ENCODE measurements at regions not wholly inside any gene's neighbourhood (a gene's known extent, or its start where the extent isn't known, plus 50 kb on each side); places are given as distances from the start of the nearest gene placed in this dataset.

- dilution Hi-C loops (cut with MboI; ENCODE audit: extremely low pct_ligation_motif_present, low sequenced_read_pairs), result no loop called here
- Histone ChIP-seq H3K9ac (ENCODE audit: control insufficient read depth, extremely low read depth, insufficient read depth, low read length) (no peak overlapping the region), H3K36me3 (ENCODE audit: control insufficient read depth in 2 of 2, extremely low read depth in 1 of 2, insufficient read depth in 2 of 2, low read length in 2 of 2) (no peaks in the 10 kb centered on the region), H4K20me1 (ENCODE audit: control insufficient read depth, extremely low read depth, insufficient read depth, low read length) (no peaks in the 10 kb centered on the region), H3K9me1 (ENCODE audit: control insufficient read depth, extremely low read depth, insufficient read depth, low read length) (no peaks in the 10 kb centered on the region), H3K4me3 (ENCODE audit: control insufficient read depth in 2 of 3, extremely low read depth in 1 of 3, insufficient read depth in 2 of 3, low read depth in 1 of 3, low read length in 3 of 3) (no peak overlapping the region), H3K27ac (ENCODE audit: control insufficient read depth, insufficient read depth, low read length) (no peak overlapping the region), H3K4me2 (ENCODE audit: control insufficient read depth, extremely low read depth, insufficient read depth, low read depth, low read length) (no peak overlapping the region), H3K79me2 (ENCODE audit: control insufficient read depth, insufficient read depth, low read length) (no peaks in the 10 kb centered on the region), H3K4me1 (ENCODE audit: control insufficient read depth, extremely low read depth, insufficient read depth, low read length) (no peaks in the 10 kb centered on the region), H3K9me3 (ENCODE audit: control insufficient read depth, low read depth, low read length) (no peaks in the 10 kb centered on the region), H2AFZ (ENCODE audit: control insufficient read depth, low read length) (no peak overlapping the region), H3K27me3 (ENCODE audit: control insufficient read depth, extremely low read depth, insufficient read depth, low read length) (no peaks in the 10 kb centered on the region)
- DNase-seq (ENCODE audit: low read depth, low spot score), result no peak
- no peak for FAIRE-seq
- TF ChIP-seq EZH2 (IDR thresholded peaks at IDR 0.05; ENCODE audit: low read length), result no peak
- no peak for TF ChIP-seq CTCF (optimal IDR thresholded peaks at IDR 0.05 in 1 of 3, IDR thresholded peaks at IDR 0.05 in 1 of 3, conservative IDR thresholded peaks at IDR 0.05 in 1 of 3; ENCODE audit: extremely low read depth in 1 of 3, insufficient read depth in 2 of 3, low read length in 3 of 3)
These were observed 56.1 kb upstream of the ADGRE5 start for GRCh38 chr19:14325134-14325533.

GRCh38 chr19:14322889-14323463 is 58.3 kb upstream of the ADGRE5 start:
- Histone ChIP-seq H3K9me1 (ENCODE audit: control insufficient read depth, extremely low read depth, insufficient read depth, low read length) (no peaks in the 10 kb centered on the region), H3K27me3 (ENCODE audit: control insufficient read depth, extremely low read depth, insufficient read depth, low read length) (no peaks in the 10 kb centered on the region), H3K27ac (ENCODE audit: control insufficient read depth, insufficient read depth, low read length) (no peak overlapping the region), H3K4me1 (ENCODE audit: control insufficient read depth, extremely low read depth, insufficient read depth, low read length) (no peaks in the 10 kb centered on the region), H3K79me2 (ENCODE audit: control insufficient read depth, insufficient read depth, low read length) (no peaks in the 10 kb centered on the region), H4K20me1 (ENCODE audit: control insufficient read depth, extremely low read depth, insufficient read depth, low read length) (no peaks in the 10 kb centered on the region), H3K9ac (ENCODE audit: control insufficient read depth, extremely low read depth, insufficient read depth, low read length) (no peak overlapping the region), H3K36me3 (ENCODE audit: control insufficient read depth in 2 of 2, extremely low read depth in 1 of 2, insufficient read depth in 2 of 2, low read length in 2 of 2) (no peaks in the 10 kb centered on the region), H2AFZ (ENCODE audit: control insufficient read depth, low read length) (no peak overlapping the region), H3K4me2 (ENCODE audit: control insufficient read depth, extremely low read depth, insufficient read depth, low read depth, low read length) (no peak overlapping the region), H3K9me3 (ENCODE audit: control insufficient read depth, low read depth, low read length) (no peaks in the 10 kb centered on the region), H3K4me3 (ENCODE audit: control insufficient read depth in 2 of 3, extremely low read depth in 1 of 3, insufficient read depth in 2 of 3, low read depth in 1 of 3, low read length in 3 of 3) (no peak overlapping the region)
- FAIRE-seq (no peak), DNase-seq (ENCODE audit: low read depth, low spot score) (no peak)
- TF ChIP-seq CTCF (optimal IDR thresholded peaks at IDR 0.05 in 1 of 3, IDR thresholded peaks at IDR 0.05 in 1 of 3, conservative IDR thresholded peaks at IDR 0.05 in 1 of 3; ENCODE audit: extremely low read depth in 1 of 3, insufficient read depth in 2 of 3, low read length in 3 of 3) (no peak), EZH2 (IDR thresholded peaks at IDR 0.05; ENCODE audit: low read length) (no peak)
- dilution Hi-C loops (cut with MboI; ENCODE audit: extremely low pct_ligation_motif_present, low sequenced_read_pairs), result no loop called here

All from keratinocyte (primary cell).